ENCODE measurements at regions not wholly inside any gene's neighbourhood (a gene's known extent, or its start where the extent isn't known, plus 50 kb on each side); places are given as distances from the start of the nearest gene placed in this dataset.

DNA sequence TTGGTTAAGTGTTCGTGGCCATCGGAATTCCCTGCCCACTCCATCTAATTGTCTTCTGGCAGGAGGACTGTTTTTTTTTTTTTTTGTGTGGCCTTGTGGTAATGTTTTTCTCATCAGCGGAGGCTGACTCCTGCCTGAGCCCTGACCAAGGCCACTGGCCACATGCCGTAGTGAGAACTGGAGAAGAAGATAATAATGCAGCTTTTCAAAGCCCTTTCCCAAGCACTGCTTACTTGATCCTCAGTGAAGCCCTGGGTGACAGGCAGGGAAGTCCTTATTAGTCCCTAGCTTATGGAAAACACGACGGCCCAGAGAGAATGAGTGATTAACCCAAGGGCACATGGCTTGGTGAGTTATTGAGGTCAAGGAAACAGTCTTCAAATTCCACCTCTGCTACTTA lies 71.2 kb downstream of the ADM start:
- Histone ChIP-seq H3K27me3 (ENCODE audit: control insufficient read depth, insufficient read depth, low read length) (peaks cover 2% of the 10 kb centered on the region), H3K36me3 (ENCODE audit: control insufficient read depth, insufficient read depth, low read length) (no peaks in the 10 kb centered on the region), H3K4me3 (ENCODE audit: low read depth, low read length) (no peak overlapping the region)
- DNase-seq (ENCODE audit: low read depth), result no peak
- TF ChIP-seq, protein P1, sequence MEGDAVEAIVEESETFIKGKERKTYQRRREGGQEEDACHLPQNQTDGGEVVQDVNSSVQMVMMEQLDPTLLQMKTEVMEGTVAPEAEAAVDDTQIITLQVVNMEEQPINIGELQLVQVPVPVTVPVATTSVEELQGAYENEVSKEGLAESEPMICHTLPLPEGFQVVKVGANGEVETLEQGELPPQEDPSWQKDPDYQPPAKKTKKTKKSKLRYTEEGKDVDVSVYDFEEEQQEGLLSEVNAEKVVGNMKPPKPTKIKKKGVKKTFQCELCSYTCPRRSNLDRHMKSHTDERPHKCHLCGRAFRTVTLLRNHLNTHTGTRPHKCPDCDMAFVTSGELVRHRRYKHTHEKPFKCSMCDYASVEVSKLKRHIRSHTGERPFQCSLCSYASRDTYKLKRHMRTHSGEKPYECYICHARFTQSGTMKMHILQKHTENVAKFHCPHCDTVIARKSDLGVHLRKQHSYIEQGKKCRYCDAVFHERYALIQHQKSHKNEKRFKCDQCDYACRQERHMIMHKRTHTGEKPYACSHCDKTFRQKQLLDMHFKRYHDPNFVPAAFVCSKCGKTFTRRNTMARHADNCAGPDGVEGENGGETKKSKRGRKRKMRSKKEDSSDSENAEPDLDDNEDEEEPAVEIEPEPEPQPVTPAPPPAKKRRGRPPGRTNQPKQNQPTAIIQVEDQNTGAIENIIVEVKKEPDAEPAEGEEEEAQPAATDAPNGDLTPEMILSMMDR (IDR thresholded peaks at IDR 0.05; ENCODE audit: insufficient read depth, low read length, poor library complexity, severe bottlenecking), result no peak

DNA sequence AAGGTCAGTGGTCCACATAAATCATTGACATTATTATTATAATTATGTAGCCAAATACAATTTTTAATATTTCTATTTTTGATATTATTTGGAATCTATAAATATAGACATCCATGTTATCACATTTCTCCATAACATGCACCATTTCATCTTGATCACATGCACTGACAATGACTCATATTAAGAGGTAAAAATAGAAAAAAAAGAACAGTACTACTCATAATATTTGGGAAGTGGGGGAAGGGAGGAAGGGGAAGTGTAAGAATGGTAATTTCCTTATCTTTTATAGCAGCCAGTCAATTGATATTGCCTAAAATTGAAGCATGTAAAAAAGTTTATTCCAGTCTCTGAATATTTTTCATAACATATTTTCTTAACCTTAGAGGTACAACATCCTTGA lies 72.3 kb downstream of the ADM start:
- Histone ChIP-seq H3K36me3 (ENCODE audit: control insufficient read depth, insufficient read depth, low read length) (no peaks in the 10 kb centered on the region), H3K4me3 (ENCODE audit: low read depth, low read length) (no peak overlapping the region), H3K27me3 (ENCODE audit: control insufficient read depth, insufficient read depth, low read length) (peaks cover 2% of the 10 kb centered on the region)
- no peak for DNase-seq (ENCODE audit: low read depth)
- TF ChIP-seq, protein P1 (IDR thresholded peaks at IDR 0.05; ENCODE audit: insufficient read depth, low read length, poor library complexity, severe bottlenecking), result no peak

DNA sequence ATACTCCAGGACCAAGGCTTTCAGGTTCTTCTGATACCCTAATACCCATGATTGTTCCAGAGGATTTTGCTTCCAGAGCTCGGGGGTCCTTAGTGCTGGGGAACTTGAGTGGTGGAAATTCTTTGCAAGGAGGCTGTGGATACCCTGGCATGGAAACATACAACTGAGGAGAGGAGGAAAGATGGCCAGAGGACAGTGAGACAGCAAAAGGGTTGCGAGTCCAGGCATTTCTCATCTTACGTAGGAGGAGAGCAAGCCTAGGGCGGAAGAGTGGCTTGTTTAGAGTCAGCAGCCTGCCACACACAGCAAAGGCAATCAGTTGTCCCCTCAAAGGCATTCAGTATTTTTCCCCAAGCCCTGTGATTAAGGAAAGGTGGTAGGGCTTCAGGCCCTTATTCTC lies 73.5 kb downstream of the ADM start:
- Histone ChIP-seq H3K36me3 (ENCODE audit: control insufficient read depth, insufficient read depth, low read length) (no peaks in the 10 kb centered on the region), H3K4me3 (ENCODE audit: low read depth, low read length) (no peak overlapping the region), H3K27me3 (ENCODE audit: control insufficient read depth, insufficient read depth, low read length) (peaks cover 2% of the 10 kb centered on the region)
- no peak for DNase-seq (ENCODE audit: low read depth)
- TF ChIP-seq, protein P1 (IDR thresholded peaks at IDR 0.05; ENCODE audit: insufficient read depth, low read length, poor library complexity, severe bottlenecking), result no peak

DNA sequence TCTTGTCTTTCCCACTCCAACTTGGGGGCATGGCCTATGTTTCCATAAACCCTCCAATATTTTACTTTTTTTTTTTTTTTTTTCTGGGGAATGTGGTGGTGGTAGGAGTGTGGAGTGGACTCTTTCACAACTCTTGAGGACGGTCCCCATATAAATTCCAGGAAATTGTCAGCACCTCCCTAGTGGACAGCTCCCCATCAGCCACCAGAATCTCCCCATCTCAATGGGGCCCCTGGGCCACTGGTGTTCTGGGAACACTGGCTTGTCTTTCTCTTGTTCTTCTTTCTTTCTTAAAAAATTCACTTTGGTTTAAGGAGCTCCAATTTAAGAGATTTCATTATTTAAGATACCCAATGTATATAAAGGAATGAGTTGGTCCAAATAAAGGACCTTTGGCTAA lies 74.1 kb downstream of the ADM start:
- DNase-seq (ENCODE audit: low read depth), result no peak
- Histone ChIP-seq H3K4me3 (ENCODE audit: low read depth, low read length) (no peak overlapping the region), H3K27me3 (ENCODE audit: control insufficient read depth, insufficient read depth, low read length) (peaks cover 2% of the 10 kb centered on the region), H3K36me3 (ENCODE audit: control insufficient read depth, insufficient read depth, low read length) (no peaks in the 10 kb centered on the region)
- TF ChIP-seq, protein P1 (IDR thresholded peaks at IDR 0.05; ENCODE audit: insufficient read depth, low read length, poor library complexity, severe bottlenecking), result no peak

DNA sequence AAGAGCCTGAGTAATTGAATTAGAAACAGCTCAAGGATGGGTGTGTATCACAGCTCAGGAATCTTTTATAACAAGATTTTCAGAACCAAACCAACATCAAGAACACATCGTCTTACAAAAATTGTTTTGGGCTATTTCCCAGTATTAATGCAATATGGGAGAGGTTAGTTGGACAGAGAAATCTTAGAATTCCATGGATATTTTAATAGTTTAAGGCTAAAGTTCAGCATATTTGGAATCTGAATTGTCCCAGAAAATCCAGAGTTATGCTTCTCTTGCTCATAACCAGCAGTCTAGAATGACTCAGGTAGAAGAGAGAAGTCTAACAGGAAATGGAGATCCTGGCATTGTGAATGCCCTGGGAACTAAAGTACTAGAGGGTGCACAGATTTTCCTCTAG lies 74.6 kb downstream of the ADM start:
- Histone ChIP-seq H3K36me3 (ENCODE audit: control insufficient read depth, insufficient read depth, low read length) (no peaks in the 10 kb centered on the region), H3K4me3 (ENCODE audit: low read depth, low read length) (no peak overlapping the region), H3K27me3 (ENCODE audit: control insufficient read depth, insufficient read depth, low read length) (peaks cover 2% of the 10 kb centered on the region)
- no peak for DNase-seq (ENCODE audit: low read depth)
- TF ChIP-seq, protein P1 (IDR thresholded peaks at IDR 0.05; ENCODE audit: insufficient read depth, low read length, poor library complexity, severe bottlenecking), result no peak

DNA sequence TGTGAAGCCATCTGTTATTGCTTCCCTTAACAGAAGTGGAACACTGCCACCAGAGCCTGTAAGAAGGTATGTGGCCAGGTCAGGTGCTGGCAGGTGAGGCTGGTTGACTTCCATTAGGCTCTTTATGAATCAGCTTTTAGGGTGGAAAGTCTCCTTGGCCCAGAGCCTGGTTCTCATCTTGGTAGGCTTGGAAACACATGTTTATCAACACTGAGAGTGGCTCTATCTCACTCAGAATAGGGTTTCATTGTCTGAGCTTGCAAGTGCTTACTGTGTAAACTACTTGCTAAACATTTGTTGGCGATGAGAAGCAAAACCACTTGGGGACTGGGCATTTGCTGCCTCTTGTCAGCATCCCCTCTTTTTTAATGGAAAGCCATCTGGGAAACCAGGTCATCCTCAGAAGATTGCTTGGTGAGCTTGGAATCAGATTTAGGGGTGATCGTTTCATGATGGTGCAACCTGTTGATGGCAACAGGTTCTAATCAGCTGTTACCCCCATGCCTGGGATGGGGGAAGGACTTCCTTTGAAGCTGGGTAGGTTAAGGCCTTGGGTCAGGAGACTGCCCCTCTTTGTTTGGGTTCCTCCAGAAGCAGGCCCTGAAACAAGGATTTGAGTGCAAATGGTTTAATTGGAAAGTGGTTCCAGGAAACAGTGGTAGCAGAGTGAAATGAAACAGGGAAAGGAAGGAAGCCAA lies 75.0 kb upstream of the AMPD3 start:
- TF ChIP-seq, protein P1 (IDR thresholded peaks at IDR 0.05; ENCODE audit: insufficient read depth, low read length, poor library complexity, severe bottlenecking), result no peak
- Histone ChIP-seq H3K4me3 (ENCODE audit: low read depth, low read length) (no peak overlapping the region), H3K36me3 (ENCODE audit: control insufficient read depth, insufficient read depth, low read length) (no peaks in the 10 kb centered on the region), H3K27me3 (ENCODE audit: control insufficient read depth, insufficient read depth, low read length) (peaks cover 2% of the 10 kb centered on the region)
- no peak for DNase-seq (ENCODE audit: low read depth)
